H1 (cell line): ENCODE measurements at regions not wholly inside any gene's neighbourhood (a gene's known extent, or its start where the extent isn't known, plus 50 kb on each side); places are given as distances from the start of the nearest gene placed in this dataset.
A peak's percentile ranks its signal among the peaks of the same experiment; 100 is the strongest.

Source experiments
- CTCF ChIA-PET: fragments of 300-600 bp; sonication (Branson Sonifier 250); formaldehyde crosslinking; loops from one replicate; lab custom pipeline; 2021; ENCODE audit not compliant: partially characterized antibody; lab: Charles Lee
- POLR2A ChIA-PET: fragments of 300-600 bp; sonication (Branson Sonifier 250); formaldehyde crosslinking; loops from one replicate; lab custom pipeline; 2021; ENCODE audit warnings: inconsistent platforms; ENCODE audit not compliant: partially characterized antibody; lab: Charles Lee
- DNase-seq, 2 experiments: peaks; one replicate each; pipeline versions ENCODE4 v3.0.0 to v3.0.0-alpha.2; 2010 to 2022; ENCODE audit warnings: low spot score in 2 of 2, low read depth in 1 of 2, mixed read lengths in 1 of 2
- FAIRE-seq: peaks from 2 replicates; lab custom pipeline; 2011; peaks lifted over from hg19 to GRCh38; lab: Jason Lieb, UNC
- H2AFZ ChIP-seq: 2 replicates; pipeline ENCODE4 v1.8.1; 2012; ENCODE audit warnings: low read length, inconsistent platforms
- H2AK5ac ChIP-seq: 2 replicates; pipeline ENCODE4 v1.6.1; 2013; ENCODE audit warnings: low read depth, low read length
- H2BK120ac ChIP-seq: replicated peaks from 2 replicates; pipeline ENCODE3; 2013; ENCODE audit warnings: low read depth, low read length, inconsistent platforms
- H2BK12ac ChIP-seq: 2 replicates; pipeline ENCODE4 v1.6.1; 2013; ENCODE audit warnings: low read depth, low read length
- H2BK15ac ChIP-seq: 2 replicates; pipeline ENCODE4 v1.6.1; 2013; ENCODE audit warnings: low read length
- H2BK20ac ChIP-seq: 2 replicates; pipeline ENCODE4 v1.6.1; 2013; ENCODE audit warnings: low read length
- H2BK5ac ChIP-seq: 2 replicates; pipeline ENCODE4 v1.6.1; 2013; ENCODE audit warnings: low read depth, low read length
- H3K14ac ChIP-seq: 2 replicates; pipeline ENCODE4 v1.6.1; 2013; ENCODE audit warnings: inconsistent platforms; ENCODE audit not compliant: insufficient read length
- H3K18ac ChIP-seq: 2 replicates; pipeline ENCODE4 v1.6.1; 2013; ENCODE audit warnings: low read length; ENCODE audit errors: extremely low read depth
- H3K23ac ChIP-seq: 2 replicates; pipeline ENCODE4 v1.6.1; 2013; ENCODE audit warnings: inconsistent platforms; ENCODE audit not compliant: insufficient read length
- H3K23me2 ChIP-seq: 2 replicates; pipeline ENCODE4 v1.6.1; 2013; ENCODE audit warnings: low read depth, low read length
- H3K27ac ChIP-seq: 2 replicates; pipeline ENCODE4 v1.6.1; 2011; ENCODE audit warnings: low read depth, low read length, inconsistent platforms
- H3K27me3 ChIP-seq, 4 experiments: replicated peaks in 1 of 4; 1 replicate in 1 of 4; 2 replicates in 3 of 4; pipeline versions ENCODE4 v1.6.1 to v1.8.1; 2011 to 2013; ENCODE audit warnings: low read length in 3 of 4, mild to moderate bottlenecking in 3 of 4, inconsistent platforms in 2 of 4, mixed read lengths in 2 of 4, moderate library complexity in 1 of 4; ENCODE audit not compliant: control insufficient read depth in 3 of 4, insufficient read depth in 3 of 4; ENCODE audit errors: extremely low read depth in 1 of 4
- H3K36me3 ChIP-seq, 4 experiments: 2 replicates each; pipeline versions ENCODE4 v1.6.1 to v1.8.1; 2011 to 2013; ENCODE audit warnings: mild to moderate bottlenecking in 4 of 4, low read length in 3 of 4, moderate library complexity in 2 of 4, control low read depth in 1 of 4, inconsistent platforms in 1 of 4; ENCODE audit not compliant: insufficient read depth in 4 of 4, control insufficient read depth in 2 of 4
- H3K4ac ChIP-seq: replicated peaks from 2 replicates; pipeline ENCODE3; 2013; ENCODE audit warnings: low read length, low read depth, mixed read lengths, inconsistent platforms; ENCODE audit not compliant: insufficient read length
- H3K4me1 ChIP-seq, 4 experiments: replicated peaks in 1 of 4; 1 replicate in 1 of 4; 2 replicates in 3 of 4; pipeline versions ENCODE4 v1.6.1 to v1.8.1; 2011 to 2013; ENCODE audit warnings: low read length in 3 of 4, inconsistent platforms in 2 of 4, mixed read lengths in 1 of 4; ENCODE audit not compliant: insufficient read depth in 4 of 4, control insufficient read depth in 3 of 4
- H3K4me2 ChIP-seq, 2 experiments: 2 replicates each; pipeline versions ENCODE4 v1.6.1 to v1.8.1; 2011 to 2013; ENCODE audit warnings: low read depth in 2 of 2, low read length in 2 of 2, control low read depth in 1 of 2, inconsistent platforms in 1 of 2, mild to moderate bottlenecking in 1 of 2; ENCODE audit not compliant: insufficient read depth in 1 of 2
- H3K4me3 ChIP-seq, 4 experiments: fragments of 200-600, 300-600 bp in 1 of 4; sonication (generic), shearing (Covaris generic), sonication (Bioruptor Twin) in 1 of 4; 2 replicates each; pipeline versions ENCODE4 v1.5.1 to v1.8.1; 2011 to 2016; ENCODE audit warnings: low read length in 4 of 4, low read depth in 3 of 4, control low read depth in 2 of 4, inconsistent platforms in 2 of 4, mild to moderate bottlenecking in 2 of 4, mixed read lengths in 1 of 4, moderate library complexity in 1 of 4; ENCODE audit not compliant: insufficient read depth in 2 of 4; ENCODE audit errors: extremely low read depth in 1 of 4
- H3K56ac ChIP-seq: replicated peaks from 2 replicates; pipeline ENCODE3; 2013; ENCODE audit warnings: low read depth, mild to moderate bottlenecking, mixed read lengths, low read length, inconsistent platforms; ENCODE audit not compliant: insufficient read length
- H3K79me1 ChIP-seq: 2 replicates; pipeline ENCODE4 v1.6.1; 2013; ENCODE audit warnings: low read depth, low read length, control low read depth
- H3K79me2 ChIP-seq, 2 experiments: 2 replicates each; pipeline versions ENCODE4 v1.6.1 to v1.8.1; 2012 to 2013; ENCODE audit warnings: low read length in 2 of 2, mild to moderate bottlenecking in 2 of 2, inconsistent platforms in 1 of 2; ENCODE audit not compliant: insufficient read depth in 2 of 2, control insufficient read depth in 1 of 2
- H3K9ac ChIP-seq, 4 experiments: replicated peaks in 1 of 4; 1 replicate in 1 of 4; 2 replicates in 3 of 4; pipeline versions ENCODE4 v1.6.1 to v1.8.1; 2011 to 2013; ENCODE audit warnings: low read depth in 3 of 4, low read length in 3 of 4, control low read depth in 2 of 4, mild to moderate bottlenecking in 2 of 4, moderate library complexity in 2 of 4, inconsistent platforms in 1 of 4; ENCODE audit errors: extremely low read depth in 1 of 4
- H3K9me3 ChIP-seq, 2 experiments: 2 replicates each; pipeline versions ENCODE4 v1.6.1 to v1.8.1; 2012 to 2013; ENCODE audit warnings: mild to moderate bottlenecking in 2 of 2, moderate library complexity in 2 of 2, control low read depth in 1 of 2, inconsistent platforms in 1 of 2, low read depth in 1 of 2, low read length in 1 of 2, mixed read lengths in 1 of 2; ENCODE audit not compliant: insufficient read depth in 2 of 2
- H4K20me1 ChIP-seq, 2 experiments: replicated peaks in 1 of 2; 2 replicates each; pipeline versions ENCODE3 to v1.8.1; 2011 to 2013; ENCODE audit warnings: inconsistent platforms in 2 of 2, low read length in 2 of 2, mild to moderate bottlenecking in 1 of 2; ENCODE audit not compliant: insufficient read depth in 2 of 2, control insufficient read depth in 1 of 2
- H4K5ac ChIP-seq: 2 replicates; pipeline ENCODE4 v1.6.1; 2013; ENCODE audit warnings: low read length, low read depth, mixed read lengths, inconsistent platforms; ENCODE audit not compliant: insufficient read length
- H4K8ac ChIP-seq: 2 replicates; pipeline ENCODE4 v1.8.0; 2013; ENCODE audit warnings: mild to moderate bottlenecking, moderate library complexity, low read length, inconsistent platforms; ENCODE audit not compliant: insufficient read depth; ENCODE audit errors: extremely low read depth
- H4K91ac ChIP-seq: replicated peaks from 2 replicates; pipeline ENCODE3; 2013; ENCODE audit warnings: low read length, mixed read lengths, inconsistent platforms; ENCODE audit not compliant: insufficient read length
- ATF3 ChIP-seq: IDR thresholded peaks from 2 replicates; pipeline ENCODE4 v1.6.1; 2011; ENCODE audit warnings: low read depth, mild to moderate bottlenecking, low read length; ENCODE audit not compliant: insufficient read depth
- CEBPB ChIP-seq: IDR thresholded peaks from 2 replicates; pipeline ENCODE4 v1.6.1; 2012; ENCODE audit warnings: low read depth, low read length
- EGR1 ChIP-seq: IDR thresholded peaks from 2 replicates; pipeline ENCODE4 v1.6.1; 2011; ENCODE audit warnings: low read depth, low read length, borderline replicate concordance
- SRF ChIP-seq: IDR thresholded peaks from 2 replicates; pipeline ENCODE4 v1.6.1; 2011; ENCODE audit warnings: mild to moderate bottlenecking, low read depth, low read length, moderate library complexity
- TAF1 ChIP-seq: IDR thresholded peaks from 2 replicates; pipeline ENCODE4 v1.6.1; 2011; ENCODE audit warnings: mild to moderate bottlenecking, low read depth, low read length
- WGBS, 2 experiments: shearing (Covaris generic) in 1 of 2; methylation state at CpG; one replicate each; pipeline versions ENCODE4 v1.1.6 to v1.1.7; 2013 to 2015; ENCODE audit warnings: low lambda C conversion rate in 2 of 2, mixed read lengths in 2 of 2, inconsistent platforms in 1 of 2, low coverage in 1 of 2, missing lambda C conversion rate in 1 of 2; ENCODE audit not compliant: insufficient replicate concordance in 2 of 2, insufficient coverage in 1 of 2, insufficient read length in 1 of 2; ENCODE audit errors: extremely low coverage in 1 of 2, missing lambda C conversion rate in 1 of 2; 5-methylcytosine and 5-hydroxymethylcytosine counted together

- H3K36me3 ChIP-seq, result no peaks in the 10 kb centered on the region
- DNase-seq, result no peak
- no peak overlapping the region for H2BK120ac ChIP-seq
- H4K20me1 ChIP-seq, result no peaks in the 10 kb centered on the region
- H2AFZ ChIP-seq, result no peak overlapping the region
- no peak overlapping the region for H2BK12ac ChIP-seq
- ChIA-PET POLR2A (interaction anchor here (1.0 to 1.2 kb wide), 2 partner anchors 13 to 24 kb away, joined by 3 read pairs; no protein-coding TSS in a partner anchor), CTCF (interaction anchor here (0.6 to 1.9 kb wide), 4 partner anchors 15 to 225 kb away, joined by 3 to 6 read pairs (median 3); no protein-coding TSS in a partner anchor)
- H3K18ac ChIP-seq, result no peak overlapping the region
- no peak overlapping the region for H4K5ac ChIP-seq
- no peak overlapping the region for H2BK5ac ChIP-seq
- no peak overlapping the region for H3K14ac ChIP-seq
- H3K4me2 ChIP-seq, result peak overlapping the region; percentile 38 to 56; a peak in 3 of 4 replicates
- FAIRE-seq, result no peak
- no peak overlapping the region for H2BK20ac ChIP-seq
- peak overlapping the region in 1 of 4 experiments; percentile 22; a peak in 1 of 8 replicates for H3K4me3 ChIP-seq
- WGBS, 2 experiments, result 38% methylated on average over 3 of the region's 3 CpGs; no CpG with 5 or more reads in 1 of the 2 experiments
- no peaks in the 10 kb centered on the region for H3K79me1 ChIP-seq
- H3K9ac ChIP-seq, result no peak overlapping the region
- no peak overlapping the region for H3K23ac ChIP-seq
- no peaks in the 10 kb centered on the region for H3K27me3 ChIP-seq
- H3K9me3 ChIP-seq, result no peaks in the 10 kb centered on the region
- H3K27ac ChIP-seq, result no peak overlapping the region
- H3K79me2 ChIP-seq, result no peaks in the 10 kb centered on the region
- no peaks in the 10 kb centered on the region; the same call in 1 of the 2 replicates for H3K23me2 ChIP-seq
- H4K8ac ChIP-seq, result no peak overlapping the region
- H2BK15ac ChIP-seq, result no peak overlapping the region
- no peak overlapping the region for H2AK5ac ChIP-seq
- no peak overlapping the region for H4K91ac ChIP-seq
- H3K56ac ChIP-seq, result no peak overlapping the region
- no peak overlapping the region for H3K4ac ChIP-seq
- peaks cover 4 to 34% (median 22%) of the 10 kb centered on the region in 4 experiments for H3K4me1 ChIP-seq
- peak; percentile 56; the same call in 1 of the 2 replicates for TF ChIP-seq CEBPB
- TF ChIP-seq TAF1, result no peak
- no peak for TF ChIP-seq ATF3
- no peak for TF ChIP-seq SRF
- no peak for TF ChIP-seq EGR1
- TF ChIP-seq, all 59 proteins: peak for 1
These were observed 241.9 kb upstream of the SP8 start for GRCh38 chr7:21028599-21028998.
